ENCODE measurements at regions not wholly inside any gene's neighbourhood (a gene's known extent, or its start where the extent isn't known, plus 50 kb on each side); places are given as distances from the start of the nearest gene placed in this dataset.

DNA sequence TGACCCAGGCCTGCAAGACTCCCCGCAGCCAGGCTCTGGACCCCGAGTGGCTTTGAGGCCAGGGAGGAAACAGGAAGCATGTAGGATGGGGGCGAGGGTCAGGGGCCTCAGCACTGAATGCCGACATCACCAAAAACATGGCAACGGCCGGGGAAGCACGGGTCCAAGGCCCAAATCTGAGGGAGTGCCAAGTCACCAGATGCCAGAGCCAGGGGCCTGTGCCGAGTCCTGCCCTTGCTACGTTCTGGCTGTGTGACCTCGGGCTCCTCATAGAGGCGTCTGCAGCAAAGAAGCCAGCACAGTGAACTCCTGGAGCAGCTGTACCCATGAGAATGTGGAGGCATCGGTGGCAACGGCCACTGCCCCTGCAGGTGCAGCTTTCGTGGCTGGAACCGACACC lies 420.7 kb downstream of the CTTN start:
- TF ChIP-seq, protein P1, sequence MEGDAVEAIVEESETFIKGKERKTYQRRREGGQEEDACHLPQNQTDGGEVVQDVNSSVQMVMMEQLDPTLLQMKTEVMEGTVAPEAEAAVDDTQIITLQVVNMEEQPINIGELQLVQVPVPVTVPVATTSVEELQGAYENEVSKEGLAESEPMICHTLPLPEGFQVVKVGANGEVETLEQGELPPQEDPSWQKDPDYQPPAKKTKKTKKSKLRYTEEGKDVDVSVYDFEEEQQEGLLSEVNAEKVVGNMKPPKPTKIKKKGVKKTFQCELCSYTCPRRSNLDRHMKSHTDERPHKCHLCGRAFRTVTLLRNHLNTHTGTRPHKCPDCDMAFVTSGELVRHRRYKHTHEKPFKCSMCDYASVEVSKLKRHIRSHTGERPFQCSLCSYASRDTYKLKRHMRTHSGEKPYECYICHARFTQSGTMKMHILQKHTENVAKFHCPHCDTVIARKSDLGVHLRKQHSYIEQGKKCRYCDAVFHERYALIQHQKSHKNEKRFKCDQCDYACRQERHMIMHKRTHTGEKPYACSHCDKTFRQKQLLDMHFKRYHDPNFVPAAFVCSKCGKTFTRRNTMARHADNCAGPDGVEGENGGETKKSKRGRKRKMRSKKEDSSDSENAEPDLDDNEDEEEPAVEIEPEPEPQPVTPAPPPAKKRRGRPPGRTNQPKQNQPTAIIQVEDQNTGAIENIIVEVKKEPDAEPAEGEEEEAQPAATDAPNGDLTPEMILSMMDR (IDR thresholded peaks at IDR 0.05) = no peak
- TF ChIP-seq, protein P2, sequence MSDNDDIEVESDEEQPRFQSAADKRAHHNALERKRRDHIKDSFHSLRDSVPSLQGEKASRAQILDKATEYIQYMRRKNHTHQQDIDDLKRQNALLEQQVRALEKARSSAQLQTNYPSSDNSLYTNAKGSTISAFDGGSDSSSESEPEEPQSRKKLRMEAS (IDR thresholded peaks at IDR 0.05; ENCODE audit: low read depth) = no peak
- TF ChIP-seq MEF2A (IDR thresholded peaks at IDR 0.05; ENCODE audit: borderline replicate concordance, low read depth) (no peak), ELF1 (IDR thresholded peaks at IDR 0.05) (no peak), TCF12 (IDR thresholded peaks at IDR 0.05) (no peak), NRF1 (IDR thresholded peaks at IDR 0.05; ENCODE audit: low read depth, low read length) (no peak)

Measured in SK-N-SH (cell line).